ENCODE measurements at regions not wholly inside any gene's neighbourhood (a gene's known extent, or its start where the extent isn't known, plus 50 kb on each side); places are given as distances from the start of the nearest gene placed in this dataset.

DNA sequence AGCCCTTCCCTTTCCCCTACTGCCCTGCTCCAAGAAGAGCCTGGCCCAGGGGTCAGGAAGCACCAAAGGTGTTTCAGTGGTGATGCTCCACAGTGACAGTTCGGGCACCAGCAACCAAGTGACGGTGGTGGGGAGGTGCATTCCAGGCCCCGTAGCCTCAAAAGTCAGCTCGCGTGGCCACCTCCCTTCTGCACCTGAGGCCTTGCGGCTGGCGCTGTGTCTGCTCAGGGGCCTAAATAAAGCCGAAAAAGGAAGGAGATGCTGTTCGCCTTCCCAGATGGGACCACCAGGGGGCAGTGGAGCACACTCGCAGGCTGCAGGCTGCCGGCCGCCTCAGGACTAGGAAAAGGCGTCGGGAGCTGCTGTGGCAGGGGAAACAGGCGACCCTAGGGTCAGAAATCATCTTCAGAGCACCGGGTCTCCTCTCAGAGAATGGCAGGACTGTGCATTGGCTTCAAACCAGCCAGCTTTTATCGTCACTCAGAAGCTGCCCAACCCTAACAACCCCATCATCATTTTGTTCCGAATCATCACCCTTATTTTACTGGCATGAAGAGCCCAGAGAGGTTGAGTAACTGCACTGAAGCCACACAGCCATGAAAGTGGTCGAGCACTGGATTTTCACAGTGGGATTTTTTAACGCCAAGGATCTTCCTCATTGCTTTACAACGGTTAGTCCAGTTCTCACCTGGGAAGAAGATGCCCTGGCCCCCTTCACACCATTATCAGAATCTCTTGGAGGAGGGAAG is 213.0 kb upstream of the CELF4 start:
- H3K4me2 ChIP-seq (ENCODE audit: low read length): no peak overlapping the region
- no peak overlapping the region for H3K27ac ChIP-seq (ENCODE audit: low read depth, low read length, poor library complexity, severe bottlenecking)
- H2AFZ ChIP-seq (ENCODE audit: low read length): no peak overlapping the region
- H3K4me1 ChIP-seq (ENCODE audit: insufficient read depth, low read length, severe bottlenecking): no peaks in the 10 kb centered on the region
- TF ChIP-seq EZH2 (IDR thresholded peaks at IDR 0.05; ENCODE audit: borderline replicate concordance, low read length): no peak
- TF ChIP-seq CTCF (IDR thresholded peaks at IDR 0.05; ENCODE audit: low read length): peak; percentile 86
- H3K4me3 ChIP-seq (ENCODE audit: low read depth, low read length, poor library complexity, severe bottlenecking): no peak overlapping the region
- H3F3A ChIP-seq (ENCODE audit: insufficient read depth, low read length): no peaks in the 10 kb centered on the region
- no peaks in the 10 kb centered on the region for H3K9me2 ChIP-seq (ENCODE audit: low read depth, low read length)
- no peaks in the 10 kb centered on the region for H3K79me2 ChIP-seq (ENCODE audit: insufficient read depth, low read length)
- no peaks in the 10 kb centered on the region for H3K27me3 ChIP-seq (ENCODE audit: insufficient read depth, low read length)
- H4K20me1 ChIP-seq (ENCODE audit: insufficient read depth, low read length): no peaks in the 10 kb centered on the region
- no peaks in the 10 kb centered on the region for H3K36me3 ChIP-seq (ENCODE audit: insufficient read depth, low read length)
- no peaks in the 10 kb centered on the region for H3K9me3 ChIP-seq (ENCODE audit: low read length)
- H3K9ac ChIP-seq (ENCODE audit: low read length): no peak overlapping the region

DNA sequence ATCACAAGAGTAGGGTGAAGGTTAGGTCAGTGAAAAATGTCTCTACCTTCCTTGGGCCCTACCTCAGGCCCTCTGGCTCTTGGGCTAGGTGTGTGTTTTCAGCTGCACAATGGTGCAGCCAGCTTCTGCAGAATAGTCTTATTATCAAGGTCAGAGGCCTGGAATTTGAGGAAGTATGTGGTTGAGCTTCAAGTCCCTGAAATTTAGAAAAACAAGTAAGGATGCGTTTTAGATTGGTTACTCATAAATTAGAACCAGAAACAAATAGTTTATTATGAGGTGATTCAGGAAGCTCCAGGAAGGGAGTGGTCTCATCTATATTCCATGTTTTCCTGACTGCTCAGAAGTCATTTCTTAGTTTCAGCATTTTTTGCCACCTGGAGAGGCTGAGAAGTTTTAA is 204.2 kb upstream of the CELF4 start:
- Histone ChIP-seq H3K36me3 (ENCODE audit: insufficient read depth, low read length) (no peaks in the 10 kb centered on the region), H3K9ac (ENCODE audit: low read length) (no peak overlapping the region), H3K4me2 (ENCODE audit: low read length) (no peak overlapping the region), H3K4me1 (ENCODE audit: insufficient read depth, low read length, severe bottlenecking) (no peaks in the 10 kb centered on the region), H3F3A (ENCODE audit: insufficient read depth, low read length) (no peaks in the 10 kb centered on the region), H3K79me2 (ENCODE audit: insufficient read depth, low read length) (no peaks in the 10 kb centered on the region), H3K9me3 (ENCODE audit: low read length) (no peaks in the 10 kb centered on the region), H3K4me3 (ENCODE audit: low read depth, low read length, poor library complexity, severe bottlenecking) (no peak overlapping the region), H2AFZ (ENCODE audit: low read length) (no peak overlapping the region), H3K27me3 (ENCODE audit: insufficient read depth, low read length) (0 out of 2 replicates have a peak, but pooled peaks cover 4% of the 10 kb centered on the region), H3K9me2 (ENCODE audit: low read depth, low read length) (no peaks in the 10 kb centered on the region), H4K20me1 (ENCODE audit: insufficient read depth, low read length) (no peaks in the 10 kb centered on the region), H3K27ac (ENCODE audit: low read depth, low read length, poor library complexity, severe bottlenecking) (no peak overlapping the region)
- TF ChIP-seq CTCF (IDR thresholded peaks at IDR 0.05; ENCODE audit: low read length) (no peak), EZH2 (IDR thresholded peaks at IDR 0.05; ENCODE audit: borderline replicate concordance, low read length) (no peak)

DNA sequence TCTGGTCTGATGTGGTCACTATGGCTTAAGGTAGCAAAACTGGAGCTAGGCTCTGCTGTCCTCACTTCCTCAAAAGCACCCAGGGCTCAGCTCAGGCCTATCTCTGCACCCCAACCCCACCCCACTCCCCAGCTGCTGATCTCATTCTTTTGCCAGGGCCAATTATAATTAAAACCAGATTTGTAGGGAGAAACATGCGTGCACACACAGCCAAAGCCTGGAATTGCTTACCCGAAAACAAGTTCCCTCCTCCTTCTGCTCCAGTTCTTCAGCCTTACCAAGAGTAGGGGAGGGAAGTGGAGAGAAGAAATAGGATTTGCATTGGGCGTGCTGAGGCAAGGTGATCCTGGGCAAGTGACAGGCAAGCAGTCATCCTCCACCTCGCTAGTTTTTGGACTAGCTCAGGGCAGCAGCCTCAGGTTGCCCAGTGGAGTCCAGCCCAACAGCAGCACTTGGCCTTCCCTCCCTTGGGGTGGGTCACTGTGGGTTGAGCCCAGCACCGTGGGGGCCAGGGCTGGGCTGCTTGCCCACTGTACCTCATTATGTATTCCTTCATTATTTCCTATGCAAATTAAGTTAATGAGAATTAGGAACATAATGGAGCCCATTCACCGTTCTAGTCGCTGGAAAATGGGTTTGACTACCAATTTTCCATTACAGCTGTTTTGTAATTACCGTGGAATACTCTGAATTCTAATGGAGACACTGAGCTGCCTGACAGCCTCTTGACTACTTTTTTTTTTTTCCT is 199.1 kb upstream of the CELF4 start:
- Histone ChIP-seq H3K4me2 (ENCODE audit: low read length) (no peak overlapping the region), H3K27ac (ENCODE audit: low read depth, low read length, poor library complexity, severe bottlenecking) (no peak overlapping the region), H3K9me2 (ENCODE audit: low read depth, low read length) (no peaks in the 10 kb centered on the region)

More for the DNA sequence above, 199.1 kb upstream of the CELF4 start:
- no peak for TF ChIP-seq CTCF (IDR thresholded peaks at IDR 0.05; ENCODE audit: low read length)
- TF ChIP-seq EZH2 (IDR thresholded peaks at IDR 0.05; ENCODE audit: borderline replicate concordance, low read length): no peak
- Histone ChIP-seq H3F3A (ENCODE audit: insufficient read depth, low read length) (no peaks in the 10 kb centered on the region), H3K79me2 (ENCODE audit: insufficient read depth, low read length) (no peaks in the 10 kb centered on the region), H3K4me3 (ENCODE audit: low read depth, low read length, poor library complexity, severe bottlenecking) (no peak overlapping the region), H3K9me3 (ENCODE audit: low read length) (no peaks in the 10 kb centered on the region), H3K27me3 (ENCODE audit: insufficient read depth, low read length) (no peaks in the 10 kb centered on the region), H3K36me3 (ENCODE audit: insufficient read depth, low read length) (no peaks in the 10 kb centered on the region), H2AFZ (ENCODE audit: low read length) (no peak overlapping the region), H3K9ac (ENCODE audit: low read length) (no peak overlapping the region), H4K20me1 (ENCODE audit: insufficient read depth, low read length) (no peaks in the 10 kb centered on the region), H3K4me1 (ENCODE audit: insufficient read depth, low read length, severe bottlenecking) (no peaks in the 10 kb centered on the region)
